ENCODE measurements at regions not wholly inside any gene's neighbourhood (a gene's known extent, or its start where the extent isn't known, plus 50 kb on each side); places are given as distances from the start of the nearest gene placed in this dataset.

GRCh38 chr6:134752445-134752844 is 197.5 kb downstream of the ALDH8A1 start:
- Histone ChIP-seq H2BK5ac (ENCODE audit: low read depth, low read length) (no peak overlapping the region), H2BK15ac (ENCODE audit: low read length) (no peak overlapping the region), H2BK12ac (ENCODE audit: low read depth, low read length) (no peak overlapping the region), H3K27me3 (replicated peaks in 1 of 4; ENCODE audit: control insufficient read depth in 3 of 4, extremely low read depth in 1 of 4, insufficient read depth in 3 of 4, low read length in 3 of 4) (no peaks in the 10 kb centered on the region), H3K23ac (ENCODE audit: insufficient read length) (no peak overlapping the region), H3K36me3 (ENCODE audit: control insufficient read depth in 2 of 4, insufficient read depth in 4 of 4, low read length in 3 of 4) (no peaks in the 10 kb centered on the region), H3K23me2 (ENCODE audit: low read depth, low read length) (no peaks in the 10 kb centered on the region), H4K20me1 (replicated peaks in 1 of 2; ENCODE audit: control insufficient read depth in 1 of 2, insufficient read depth in 2 of 2, low read length in 2 of 2) (no peaks in the 10 kb centered on the region), H3K79me1 (ENCODE audit: low read depth, low read length) (no peaks in the 10 kb centered on the region), H3K9me3 (ENCODE audit: insufficient read depth in 2 of 2, low read depth in 1 of 2, low read length in 1 of 2) (no peaks in the 10 kb centered on the region), H3K56ac (replicated peaks; ENCODE audit: insufficient read length, low read depth, low read length) (no peak overlapping the region), H3K14ac (ENCODE audit: insufficient read length) (no peak overlapping the region), H2AK5ac (ENCODE audit: low read depth, low read length) (no peak overlapping the region), H3K4ac (replicated peaks; ENCODE audit: insufficient read length, low read depth, low read length) (no peak overlapping the region), H4K5ac (ENCODE audit: insufficient read length, low read depth, low read length) (no peak overlapping the region), H3K18ac (ENCODE audit: extremely low read depth, low read length) (no peak overlapping the region), H3K4me3 (ENCODE audit: extremely low read depth in 1 of 4, insufficient read depth in 2 of 4, low read depth in 3 of 4, low read length in 4 of 4) (no peak overlapping the region), H2BK20ac (ENCODE audit: low read length) (no peak overlapping the region), H2BK120ac (replicated peaks; ENCODE audit: low read depth, low read length) (no peak overlapping the region), H3K4me2 (ENCODE audit: insufficient read depth in 1 of 2, low read depth in 2 of 2, low read length in 2 of 2) (no peak overlapping the region), H4K8ac (ENCODE audit: extremely low read depth, insufficient read depth, low read length) (no peak overlapping the region), H3K27ac (ENCODE audit: low read depth, low read length) (no peak overlapping the region), H2AFZ (ENCODE audit: low read length) (no peak overlapping the region), H3K4me1 (replicated peaks in 1 of 4; ENCODE audit: control insufficient read depth in 3 of 4, insufficient read depth in 4 of 4, low read length in 3 of 4) (peaks cover 0 to 2% (median 0%) of the 10 kb centered on the region in 4 experiments; a peak in 1 of 7 replicates), H3K9ac (replicated peaks in 1 of 4; ENCODE audit: extremely low read depth in 1 of 4, low read depth in 3 of 4, low read length in 3 of 4) (no peak overlapping the region), H4K91ac (replicated peaks; ENCODE audit: insufficient read length, low read length) (no peak overlapping the region), H3K79me2 (ENCODE audit: control insufficient read depth in 1 of 2, insufficient read depth in 2 of 2, low read length in 2 of 2) (no peaks in the 10 kb centered on the region)
- FAIRE-seq (no peak), DNase-seq (ENCODE audit: low read depth in 1 of 2, low spot score in 2 of 2) (no peak)
- 82% methylated on average over 5 of the region's 5 CpGs; no CpG with 5 or more reads in 1 of the 2 experiments for WGBS, 2 experiments (ENCODE audit: extremely low coverage in 1 of 2, insufficient coverage in 1 of 2, insufficient read length in 1 of 2, insufficient replicate concordance in 2 of 2, low coverage in 1 of 2, low lambda C conversion rate in 2 of 2, missing lambda C conversion rate in 1 of 2)
- ChIA-PET CTCF (ENCODE audit: partially characterized antibody) (interaction anchor here (1.1 kb wide), 1 partner anchor 13 kb away, joined by 5 read pairs; no protein-coding TSS in a partner anchor), POLR2A (ENCODE audit: partially characterized antibody) (no interaction called here)
- no peak for TF ChIP-seq BCL11A (IDR thresholded peaks at IDR 0.05; ENCODE audit: low read depth in 2 of 2, low read length in 2 of 2)
- no peak for TF ChIP-seq SP1 (IDR thresholded peaks at IDR 0.05; ENCODE audit: low read depth, low read length)
- TF ChIP-seq TEAD4 (IDR thresholded peaks at IDR 0.05; ENCODE audit: low read depth, low read length) = no peak
- TF ChIP-seq BACH1 (IDR thresholded peaks at IDR 0.05; ENCODE audit: low read length) = no peak
- no peak for TF ChIP-seq MAX (IDR thresholded peaks at IDR 0.05)
- no peak for TF ChIP-seq HDAC2 (IDR thresholded peaks at IDR 0.05; ENCODE audit: borderline replicate concordance in 1 of 2, low read depth in 2 of 2, low read length in 2 of 2)
- TF ChIP-seq TAF1 (IDR thresholded peaks at IDR 0.05; ENCODE audit: low read depth, low read length) = no peak
- TF ChIP-seq ASH2L (IDR thresholded peaks at IDR 0.05; ENCODE audit: low read length) = no peak
- no peak for TF ChIP-seq KDM1A (IDR thresholded peaks at IDR 0.05; ENCODE audit: borderline replicate concordance, low read length)
- TF ChIP-seq EP300 (IDR thresholded peaks at IDR 0.05; ENCODE audit: borderline replicate concordance in 1 of 2, low read depth in 2 of 2, low read length in 2 of 2) = no peak
- TF ChIP-seq NANOG (IDR thresholded peaks at IDR 0.05; ENCODE audit: insufficient read depth, low read depth, low read length, poor library complexity, severe bottlenecking) = no peak
